ENCODE measurements at regions not wholly inside any gene's neighbourhood (a gene's known extent, or its start where the extent isn't known, plus 50 kb on each side); places are given as distances from the start of the nearest gene placed in this dataset.

- Histone ChIP-seq H3K27ac (no peak overlapping the region), H3K9me3 (no peaks in the 10 kb centered on the region), H3K4me1 (no peaks in the 10 kb centered on the region), H3K4me3 (no peak overlapping the region), H3K36me3 (no peaks in the 10 kb centered on the region), H3K27me3 (peaks cover 16% of the 10 kb centered on the region)
- TF ChIP-seq EP300 (IDR thresholded peaks at IDR 0.05; ENCODE audit: low read depth) = no peak
- TF ChIP-seq POLR2A (IDR thresholded peaks at IDR 0.05) = no peak
- TF ChIP-seq POLR2AphosphoS5 (IDR thresholded peaks at IDR 0.05) = no peak
- TF ChIP-seq, protein P1, sequence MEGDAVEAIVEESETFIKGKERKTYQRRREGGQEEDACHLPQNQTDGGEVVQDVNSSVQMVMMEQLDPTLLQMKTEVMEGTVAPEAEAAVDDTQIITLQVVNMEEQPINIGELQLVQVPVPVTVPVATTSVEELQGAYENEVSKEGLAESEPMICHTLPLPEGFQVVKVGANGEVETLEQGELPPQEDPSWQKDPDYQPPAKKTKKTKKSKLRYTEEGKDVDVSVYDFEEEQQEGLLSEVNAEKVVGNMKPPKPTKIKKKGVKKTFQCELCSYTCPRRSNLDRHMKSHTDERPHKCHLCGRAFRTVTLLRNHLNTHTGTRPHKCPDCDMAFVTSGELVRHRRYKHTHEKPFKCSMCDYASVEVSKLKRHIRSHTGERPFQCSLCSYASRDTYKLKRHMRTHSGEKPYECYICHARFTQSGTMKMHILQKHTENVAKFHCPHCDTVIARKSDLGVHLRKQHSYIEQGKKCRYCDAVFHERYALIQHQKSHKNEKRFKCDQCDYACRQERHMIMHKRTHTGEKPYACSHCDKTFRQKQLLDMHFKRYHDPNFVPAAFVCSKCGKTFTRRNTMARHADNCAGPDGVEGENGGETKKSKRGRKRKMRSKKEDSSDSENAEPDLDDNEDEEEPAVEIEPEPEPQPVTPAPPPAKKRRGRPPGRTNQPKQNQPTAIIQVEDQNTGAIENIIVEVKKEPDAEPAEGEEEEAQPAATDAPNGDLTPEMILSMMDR (IDR thresholded peaks at IDR 0.05) = no peak
- in situ Hi-C loops (cut with MboI; ENCODE audit: low pct_ligation_motif_present in 1 of 4, low pct_unique_long_range_greater_than_20kb in 1 of 4, low sequenced_read_pairs in 3 of 4) = no loop called here
- intact Hi-C loops (cut with DNase I; ENCODE audit: low total_unique reads) = no loop called here
- WGBS, 2 donors (ENCODE audit: low coverage in 1 of 2) = 94 to 95% methylated on average over 2 of the region's 2 CpGs
- DNase-seq = no peak
These were observed 135.2 kb upstream of the PRSS1 start for GRCh38 chr7:142614116-142614515.

- H3K27ac ChIP-seq = no peak overlapping the region
- intact Hi-C loops (cut with DNase I; ENCODE audit: low total_unique reads) (no loop called here), in situ Hi-C loops (cut with MboI; ENCODE audit: low pct_ligation_motif_present in 1 of 4, low pct_unique_long_range_greater_than_20kb in 1 of 4, low sequenced_read_pairs in 3 of 4) (no loop called here)
- no peak overlapping the region for H3K4me3 ChIP-seq
- H3K36me3 ChIP-seq = no peaks in the 10 kb centered on the region
- no peaks in the 10 kb centered on the region for H3K9me3 ChIP-seq
- 64 to 100% methylated on average over 1 of the region's 1 CpG for WGBS, 2 donors (ENCODE audit: low coverage in 1 of 2)
- DNase-seq = no peak
- peaks cover 16% of the 10 kb centered on the region for H3K27me3 ChIP-seq
- no peak for TF ChIP-seq POLR2A (IDR thresholded peaks at IDR 0.05)
- TF ChIP-seq, protein P1 (IDR thresholded peaks at IDR 0.05) = no peak
- TF ChIP-seq EP300 (IDR thresholded peaks at IDR 0.05; ENCODE audit: low read depth) = no peak
- TF ChIP-seq POLR2AphosphoS5 (IDR thresholded peaks at IDR 0.05) = no peak
- H3K4me1 ChIP-seq = no peaks in the 10 kb centered on the region
These were observed 136.9 kb upstream of the PRSS1 start for GRCh38 chr7:142612237-142612881.

GRCh38 chr7:142611566-142612236, 137.6 kb upstream of the PRSS1 start:
- in situ Hi-C loops (cut with MboI; ENCODE audit: low pct_ligation_motif_present in 1 of 4, low pct_unique_long_range_greater_than_20kb in 1 of 4, low sequenced_read_pairs in 3 of 4) (no loop called here), intact Hi-C loops (cut with DNase I; ENCODE audit: low total_unique reads) (no loop called here)
- no peaks in the 10 kb centered on the region for H3K36me3 ChIP-seq
- 55 to 76% methylated on average over 2 to 8 of the region's 8 CpGs for WGBS, 2 donors (ENCODE audit: low coverage in 1 of 2)
- TF ChIP-seq, protein P1 (IDR thresholded peaks at IDR 0.05) = no peak
- TF ChIP-seq EP300 (IDR thresholded peaks at IDR 0.05; ENCODE audit: low read depth) (no peak), POLR2AphosphoS5 (IDR thresholded peaks at IDR 0.05) (no peak), POLR2A (IDR thresholded peaks at IDR 0.05) (no peak)
- H3K4me3 ChIP-seq = no peak overlapping the region
- no peaks in the 10 kb centered on the region for H3K4me1 ChIP-seq
- H3K9me3 ChIP-seq = no peaks in the 10 kb centered on the region
- no peak overlapping the region for H3K27ac ChIP-seq
- no peak for DNase-seq
- peaks cover 16% of the 10 kb centered on the region for H3K27me3 ChIP-seq

DNA sequence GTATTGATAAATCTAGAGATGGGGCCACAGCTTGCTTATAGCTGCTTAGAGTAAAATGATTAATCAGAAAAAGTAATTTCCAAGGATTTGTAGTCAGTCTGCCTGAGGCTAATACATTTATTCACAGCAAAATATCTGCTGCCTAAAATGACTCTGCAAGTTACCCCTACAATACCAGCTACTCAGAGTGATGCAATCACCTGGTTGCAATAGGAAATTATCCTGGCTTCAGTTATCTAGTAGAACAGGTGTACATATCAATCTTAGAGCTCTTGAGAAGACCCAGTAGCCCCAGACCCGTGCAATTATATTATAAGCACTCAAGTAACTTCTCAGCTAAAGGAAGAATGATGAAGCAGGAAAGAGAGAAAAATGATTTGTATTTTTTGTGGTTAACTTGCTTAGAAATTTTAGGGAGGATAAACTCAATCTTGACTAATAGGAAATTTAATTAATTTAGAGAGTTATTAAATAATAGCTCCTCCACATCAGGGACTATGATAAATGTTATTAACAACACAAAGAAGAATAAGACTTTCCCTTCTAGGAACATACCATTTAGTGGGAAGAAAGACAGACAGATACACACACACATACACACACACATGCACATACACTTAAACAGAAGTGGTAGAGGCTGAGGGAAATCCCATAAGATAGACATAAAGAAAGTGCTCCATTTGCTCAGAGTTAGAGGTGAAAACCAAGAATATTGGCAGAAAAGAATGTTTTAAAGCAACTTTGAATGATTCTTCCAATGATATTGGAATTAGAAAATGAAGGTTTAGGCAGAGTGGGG, 140.4 kb upstream of the PRSS1 start:
- DNase-seq = no peak
- Histone ChIP-seq H3K36me3 (no peaks in the 10 kb centered on the region), H3K27ac (no peak overlapping the region), H3K4me3 (no peak overlapping the region), H3K27me3 (peaks cover 12% of the 10 kb centered on the region), H3K9me3 (no peaks in the 10 kb centered on the region), H3K4me1 (no peaks in the 10 kb centered on the region)
- intact Hi-C loops (cut with DNase I; ENCODE audit: low total_unique reads) = loop anchor here (10.0 kb wide), 1 partner anchor 176 kb away; no protein-coding TSS in a partner anchor
- 57 to 67% methylated on average over 1 of the region's 1 CpG for WGBS, 2 donors (ENCODE audit: low coverage in 1 of 2)
- TF ChIP-seq EP300 (IDR thresholded peaks at IDR 0.05; ENCODE audit: low read depth) (no peak), POLR2AphosphoS5 (IDR thresholded peaks at IDR 0.05) (no peak), POLR2A (IDR thresholded peaks at IDR 0.05) (no peak)
- TF ChIP-seq, protein P1 (IDR thresholded peaks at IDR 0.05) = no peak
- in situ Hi-C loops (cut with MboI; ENCODE audit: low pct_ligation_motif_present in 1 of 4, low pct_unique_long_range_greater_than_20kb in 1 of 4, low sequenced_read_pairs in 3 of 4) = no loop called here
